ENCODE measurements at regions not wholly inside any gene's neighbourhood (a gene's known extent, or its start where the extent isn't known, plus 50 kb on each side); places are given as distances from the start of the nearest gene placed in this dataset.
A peak's percentile ranks its signal among the peaks of the same experiment; 100 is the strongest.

DNA sequence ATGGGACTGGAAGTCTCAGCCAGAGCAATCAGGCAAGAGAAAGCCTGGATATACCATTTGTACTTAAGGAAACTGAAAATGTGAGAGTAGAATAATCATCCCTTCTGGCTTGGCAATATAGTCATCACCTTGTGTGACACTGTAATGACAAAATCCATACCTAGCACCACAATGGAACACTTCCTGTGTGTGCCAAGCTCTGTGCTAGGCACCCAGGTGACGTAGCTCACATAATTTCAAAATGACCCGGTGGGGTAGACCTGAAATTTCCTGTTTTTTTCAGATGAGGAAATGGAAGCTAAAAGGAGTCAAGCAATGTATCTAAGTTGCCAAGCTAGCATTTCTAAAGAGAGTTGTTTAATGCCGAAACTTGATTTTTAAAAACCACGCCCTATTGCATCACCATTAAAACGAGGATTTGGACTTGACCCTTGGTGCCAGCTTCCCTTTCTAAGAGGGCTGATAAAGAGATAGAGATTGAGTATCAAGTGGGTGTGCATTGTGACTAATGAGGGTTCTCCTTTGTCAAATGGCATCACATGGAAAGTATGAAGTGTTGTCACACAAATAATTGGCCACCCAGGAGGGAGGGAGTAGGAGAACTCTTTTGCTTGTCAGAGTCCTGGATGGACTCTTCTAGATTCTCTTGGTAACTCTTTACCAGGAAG, 141.3 kb upstream of the PDZRN3 start:
- Histone ChIP-seq H3K9ac (ENCODE audit: low read depth in 1 of 3, low read length in 3 of 3) (no peak overlapping the region), H3K4me1 (ENCODE audit: control insufficient read depth in 3 of 3, insufficient read depth in 3 of 3, low read length in 3 of 3) (peaks cover 6 to 14% (median 7%) of the 10 kb centered on the region in 3 donors), H3K27me3 (ENCODE audit: control insufficient read depth in 3 of 3, insufficient read depth in 3 of 3, low read length in 3 of 3) (no peaks in the 10 kb centered on the region), H3K4me3 (ENCODE audit: low read length in 3 of 3) (no peak overlapping the region), H3K36me3 (ENCODE audit: control insufficient read depth in 3 of 3, insufficient read depth in 3 of 3, low read length in 3 of 3) (no peaks in the 10 kb centered on the region), H3K9me3 (ENCODE audit: control insufficient read depth in 3 of 3, low read length in 3 of 3) (no peaks in the 10 kb centered on the region), H3K27ac (ENCODE audit: low read depth, low read length) (peak overlapping the region; percentile 57)

DNA sequence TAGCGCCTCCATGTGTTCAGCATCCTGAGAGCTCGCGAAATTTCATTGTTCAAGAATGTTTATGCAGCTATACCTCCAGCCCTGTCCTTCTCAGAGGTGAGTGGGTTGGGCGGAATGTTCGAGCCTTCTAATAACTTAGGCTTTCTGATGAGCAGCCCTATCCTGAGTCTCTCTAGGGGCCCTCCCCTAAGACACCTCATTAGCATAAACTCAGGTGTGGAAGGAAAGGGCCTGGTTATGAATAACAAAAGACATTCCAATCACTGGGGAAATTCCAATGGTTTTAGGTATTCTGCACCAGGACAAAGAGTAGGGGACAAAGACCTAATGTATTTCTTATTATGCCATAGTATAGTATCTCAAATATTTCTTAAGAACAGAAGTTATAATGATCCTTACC, 138.1 kb upstream of the PDZRN3 start:
- no peaks in the 10 kb centered on the region for H3K27me3 ChIP-seq (ENCODE audit: control insufficient read depth in 3 of 3, insufficient read depth in 3 of 3, low read length in 3 of 3)
- H3K9me3 ChIP-seq (ENCODE audit: control insufficient read depth in 3 of 3, low read length in 3 of 3), result no peaks in the 10 kb centered on the region
- H3K27ac ChIP-seq (ENCODE audit: low read depth, low read length), result no peak overlapping the region
- H3K4me1 ChIP-seq (ENCODE audit: control insufficient read depth in 3 of 3, insufficient read depth in 3 of 3, low read length in 3 of 3), result peaks cover 6 to 14% (median 7%) of the 10 kb centered on the region in 3 donors
- H3K4me3 ChIP-seq (ENCODE audit: low read length in 3 of 3), result no peak overlapping the region
- no peaks in the 10 kb centered on the region for H3K36me3 ChIP-seq (ENCODE audit: control insufficient read depth in 3 of 3, insufficient read depth in 3 of 3, low read length in 3 of 3)
- no peak overlapping the region for H3K9ac ChIP-seq (ENCODE audit: low read depth in 1 of 3, low read length in 3 of 3)

DNA sequence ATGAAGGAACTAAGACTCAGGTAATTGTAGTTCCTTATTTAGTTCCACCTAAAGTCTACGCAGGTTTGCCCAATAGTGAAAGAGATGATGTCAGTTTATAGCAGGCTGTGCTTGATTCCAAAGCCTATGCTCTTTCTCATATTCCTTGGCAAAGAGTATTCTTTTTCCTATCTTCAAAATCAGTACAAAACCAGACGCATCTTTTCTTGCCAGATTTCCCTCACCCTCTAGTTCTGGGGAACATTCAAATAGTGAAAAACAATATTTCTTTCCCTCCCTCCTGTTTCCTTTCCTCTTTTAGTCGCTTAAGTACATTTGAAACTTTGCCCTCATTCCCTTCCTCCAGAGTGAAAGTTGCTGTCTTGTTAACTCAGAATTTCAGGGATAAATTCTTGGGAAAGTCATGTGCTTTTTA, 134.6 kb upstream of the PDZRN3 start:
- H3K4me3 ChIP-seq (ENCODE audit: low read length in 3 of 3), result no peak overlapping the region
- H3K27ac ChIP-seq (ENCODE audit: low read depth, low read length), result no peak overlapping the region
- H3K4me1 ChIP-seq (ENCODE audit: control insufficient read depth in 3 of 3, insufficient read depth in 3 of 3, low read length in 3 of 3), result no peaks in the 10 kb centered on the region
- H3K27me3 ChIP-seq (ENCODE audit: control insufficient read depth in 3 of 3, insufficient read depth in 3 of 3, low read length in 3 of 3), result no peaks in the 10 kb centered on the region
- no peak overlapping the region for H3K9ac ChIP-seq (ENCODE audit: low read depth in 1 of 3, low read length in 3 of 3)
- no peaks in the 10 kb centered on the region for H3K36me3 ChIP-seq (ENCODE audit: control insufficient read depth in 3 of 3, insufficient read depth in 3 of 3, low read length in 3 of 3)
- H3K9me3 ChIP-seq (ENCODE audit: control insufficient read depth in 3 of 3, low read length in 3 of 3), result no peaks in the 10 kb centered on the region

DNA sequence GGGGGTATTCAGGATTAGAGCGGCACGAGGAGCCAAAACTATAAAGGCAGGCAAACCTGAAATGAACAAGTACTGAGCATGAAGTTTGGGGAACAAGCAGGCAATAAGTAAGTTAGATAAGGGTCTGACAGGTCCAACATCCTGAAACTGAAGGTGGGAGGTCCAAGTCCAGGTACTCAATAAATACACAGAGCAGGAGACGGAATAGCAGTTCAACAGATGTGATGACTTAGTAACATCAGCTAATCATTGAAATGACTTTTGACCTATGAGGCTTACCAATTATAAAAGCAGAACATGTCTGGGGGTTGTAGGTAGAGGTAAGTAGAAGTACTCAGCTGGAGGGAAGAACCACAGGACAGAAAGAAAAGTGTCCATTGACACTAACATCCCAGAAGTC, 132.8 kb upstream of the PDZRN3 start:
- Histone ChIP-seq H3K4me3 (ENCODE audit: low read length in 3 of 3) (no peak overlapping the region), H3K4me1 (ENCODE audit: control insufficient read depth in 3 of 3, insufficient read depth in 3 of 3, low read length in 3 of 3) (no peaks in the 10 kb centered on the region), H3K9me3 (ENCODE audit: control insufficient read depth in 3 of 3, low read length in 3 of 3) (no peaks in the 10 kb centered on the region), H3K36me3 (ENCODE audit: control insufficient read depth in 3 of 3, insufficient read depth in 3 of 3, low read length in 3 of 3) (no peaks in the 10 kb centered on the region), H3K27me3 (ENCODE audit: control insufficient read depth in 3 of 3, insufficient read depth in 3 of 3, low read length in 3 of 3) (no peaks in the 10 kb centered on the region), H3K9ac (ENCODE audit: low read depth in 1 of 3, low read length in 3 of 3) (no peak overlapping the region), H3K27ac (ENCODE audit: low read depth, low read length) (no peak overlapping the region)

DNA sequence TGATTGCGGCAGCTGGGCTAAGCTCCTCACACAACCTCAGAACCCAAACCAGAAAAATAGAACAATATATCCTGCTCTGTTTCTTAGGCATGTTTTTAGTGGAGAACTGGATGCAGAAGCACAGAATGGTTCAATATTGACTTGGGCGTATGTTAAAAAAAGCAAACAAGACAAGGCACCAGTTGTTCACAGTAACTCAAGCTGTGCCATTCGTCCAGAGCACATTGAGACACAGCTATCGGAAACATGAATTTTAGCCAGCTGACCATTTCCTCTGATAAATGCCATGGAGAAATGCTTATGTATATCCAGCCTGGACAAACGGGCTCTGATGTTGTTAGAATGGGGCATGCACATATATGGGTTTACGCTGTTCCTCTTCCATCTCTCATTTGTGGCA, 129.2 kb upstream of the PDZRN3 start:
- Histone ChIP-seq H3K36me3 (ENCODE audit: control insufficient read depth in 3 of 3, insufficient read depth in 3 of 3, low read length in 3 of 3) (no peaks in the 10 kb centered on the region), H3K9me3 (ENCODE audit: control insufficient read depth in 3 of 3, low read length in 3 of 3) (no peaks in the 10 kb centered on the region), H3K4me1 (ENCODE audit: control insufficient read depth in 3 of 3, insufficient read depth in 3 of 3, low read length in 3 of 3) (no peaks in the 10 kb centered on the region), H3K4me3 (ENCODE audit: low read length in 3 of 3) (no peak overlapping the region), H3K27me3 (ENCODE audit: control insufficient read depth in 3 of 3, insufficient read depth in 3 of 3, low read length in 3 of 3) (no peaks in the 10 kb centered on the region), H3K9ac (ENCODE audit: low read depth in 1 of 3, low read length in 3 of 3) (no peak overlapping the region), H3K27ac (ENCODE audit: low read depth, low read length) (no peak overlapping the region)

DNA sequence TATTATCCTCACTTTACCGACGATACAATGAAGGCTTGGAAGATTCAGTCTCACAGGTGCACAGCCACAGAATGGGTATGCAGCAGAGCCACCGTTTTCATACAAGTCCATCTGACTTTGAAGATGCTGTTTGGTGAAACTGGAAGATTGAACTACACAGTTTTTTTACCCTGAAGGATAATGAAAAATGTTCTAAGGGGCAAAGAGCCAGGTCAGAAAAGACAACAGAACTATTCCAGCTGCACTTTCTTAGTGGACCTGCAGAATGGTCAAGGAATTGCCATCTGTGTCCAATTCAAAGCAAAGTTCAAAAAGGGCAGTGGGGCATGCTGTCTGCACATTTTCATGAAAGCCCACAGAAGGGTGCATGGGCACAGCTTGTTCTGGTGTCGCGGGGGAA, 127.6 kb upstream of the PDZRN3 start:
- H3K4me3 ChIP-seq (ENCODE audit: low read length in 3 of 3), result no peak overlapping the region
- no peaks in the 10 kb centered on the region for H3K36me3 ChIP-seq (ENCODE audit: control insufficient read depth in 3 of 3, insufficient read depth in 3 of 3, low read length in 3 of 3)
- H3K27me3 ChIP-seq (ENCODE audit: control insufficient read depth in 3 of 3, insufficient read depth in 3 of 3, low read length in 3 of 3), result no peaks in the 10 kb centered on the region
- H3K9ac ChIP-seq (ENCODE audit: low read depth in 1 of 3, low read length in 3 of 3), result no peak overlapping the region
- no peaks in the 10 kb centered on the region for H3K9me3 ChIP-seq (ENCODE audit: control insufficient read depth in 3 of 3, low read length in 3 of 3)
- H3K4me1 ChIP-seq (ENCODE audit: control insufficient read depth in 3 of 3, insufficient read depth in 3 of 3, low read length in 3 of 3), result no peaks in the 10 kb centered on the region
- H3K27ac ChIP-seq (ENCODE audit: low read depth, low read length), result no peak overlapping the region

DNA sequence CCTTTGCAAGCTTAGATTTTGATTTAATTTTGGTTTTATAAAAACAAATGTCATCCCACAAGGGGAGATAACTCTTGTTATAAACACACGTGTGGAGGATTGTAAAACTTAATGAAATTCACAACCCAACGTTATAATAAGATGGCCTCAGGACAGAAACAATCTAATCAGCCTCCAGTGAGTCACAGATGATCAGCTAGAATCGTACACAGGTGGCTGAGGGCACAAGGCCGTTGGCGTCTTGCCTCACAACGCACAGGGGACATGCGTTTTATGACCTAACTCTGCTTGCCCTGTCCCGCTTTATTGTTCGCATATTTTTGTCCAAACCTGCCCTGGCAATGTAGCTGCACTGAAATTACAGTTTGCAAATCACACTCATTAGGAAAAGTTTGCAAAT, 121.9 kb upstream of the PDZRN3 start:
- H3K9me3 ChIP-seq (ENCODE audit: control insufficient read depth in 3 of 3, low read length in 3 of 3), result no peaks in the 10 kb centered on the region
- H3K27me3 ChIP-seq (ENCODE audit: control insufficient read depth in 3 of 3, insufficient read depth in 3 of 3, low read length in 3 of 3), result no peaks in the 10 kb centered on the region
- no peak overlapping the region for H3K4me3 ChIP-seq (ENCODE audit: low read length in 3 of 3)
- no peak overlapping the region for H3K9ac ChIP-seq (ENCODE audit: low read depth in 1 of 3, low read length in 3 of 3)
- no peaks in the 10 kb centered on the region for H3K36me3 ChIP-seq (ENCODE audit: control insufficient read depth in 3 of 3, insufficient read depth in 3 of 3, low read length in 3 of 3)
- peaks cover 0 to 2% (median 0%) of the 10 kb centered on the region in 3 donors for H3K4me1 ChIP-seq (ENCODE audit: control insufficient read depth in 3 of 3, insufficient read depth in 3 of 3, low read length in 3 of 3)
- H3K27ac ChIP-seq (ENCODE audit: low read depth, low read length), result no peak overlapping the region

DNA sequence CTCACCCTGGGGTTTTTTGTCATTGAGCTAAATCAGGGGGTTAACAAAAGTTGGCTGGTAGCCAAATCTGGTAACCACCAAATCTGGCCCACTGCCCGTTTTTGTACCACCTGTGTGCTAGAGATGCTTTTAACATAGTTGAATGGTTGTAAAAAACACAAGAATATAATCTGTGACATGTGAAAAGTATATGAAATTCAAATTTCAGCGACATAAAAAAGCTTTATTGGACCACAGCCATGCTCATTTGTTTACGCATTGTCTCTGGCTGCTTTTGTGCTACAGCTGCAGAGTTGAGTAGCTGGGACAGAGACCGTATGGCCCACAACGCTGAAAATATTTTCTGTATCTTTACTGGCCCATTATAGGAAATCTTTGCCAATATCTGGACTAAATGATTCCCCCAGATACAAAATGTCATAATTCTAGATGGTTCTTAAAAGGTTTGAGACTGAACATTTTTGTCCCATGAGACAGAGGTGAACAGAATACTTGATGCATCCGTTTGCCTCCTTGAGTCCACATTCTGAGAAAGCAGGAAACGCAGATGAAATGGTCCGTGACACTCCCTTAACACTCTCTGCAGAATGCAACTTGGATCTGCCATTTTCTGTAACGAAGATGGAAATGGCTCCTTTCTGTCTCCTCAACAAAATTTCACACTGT, 120.9 kb upstream of the PDZRN3 start:
- no peak overlapping the region for H3K4me3 ChIP-seq (ENCODE audit: low read length in 3 of 3)
- no peaks in the 10 kb centered on the region for H3K9me3 ChIP-seq (ENCODE audit: control insufficient read depth in 3 of 3, low read length in 3 of 3)
- no peak overlapping the region for H3K27ac ChIP-seq (ENCODE audit: low read depth, low read length)
- H3K4me1 ChIP-seq (ENCODE audit: control insufficient read depth in 3 of 3, insufficient read depth in 3 of 3, low read length in 3 of 3), result peaks cover 0 to 2% (median 0%) of the 10 kb centered on the region in 3 donors
- H3K9ac ChIP-seq (ENCODE audit: low read depth in 1 of 3, low read length in 3 of 3), result no peak overlapping the region
- no peaks in the 10 kb centered on the region for H3K27me3 ChIP-seq (ENCODE audit: control insufficient read depth in 3 of 3, insufficient read depth in 3 of 3, low read length in 3 of 3)
- H3K36me3 ChIP-seq (ENCODE audit: control insufficient read depth in 3 of 3, insufficient read depth in 3 of 3, low read length in 3 of 3), result no peaks in the 10 kb centered on the region

DNA sequence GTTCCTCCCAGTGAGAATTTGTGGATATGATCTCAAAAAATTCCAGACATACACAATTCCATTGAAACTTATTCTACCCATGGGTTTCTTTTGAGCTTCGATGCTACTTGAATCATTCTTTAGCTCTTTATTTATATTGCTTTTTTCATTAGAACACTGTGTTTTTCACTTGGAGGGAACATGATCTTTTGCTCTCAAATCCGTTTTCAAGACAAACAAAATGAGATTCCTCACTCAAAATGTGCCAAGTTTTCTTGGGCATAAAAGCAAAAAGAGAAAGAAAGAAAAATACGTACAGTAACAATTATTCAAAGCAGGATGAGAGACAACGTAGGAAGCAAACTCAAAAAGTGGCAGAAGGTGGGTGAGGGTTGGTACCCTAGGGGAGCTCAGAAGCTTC, 118.8 kb upstream of the PDZRN3 start:
- H3K36me3 ChIP-seq (ENCODE audit: control insufficient read depth in 3 of 3, insufficient read depth in 3 of 3, low read length in 3 of 3), result no peaks in the 10 kb centered on the region
- no peak overlapping the region for H3K9ac ChIP-seq (ENCODE audit: low read depth in 1 of 3, low read length in 3 of 3)
- H3K9me3 ChIP-seq (ENCODE audit: control insufficient read depth in 3 of 3, low read length in 3 of 3), result no peaks in the 10 kb centered on the region
- H3K27ac ChIP-seq (ENCODE audit: low read depth, low read length), result no peak overlapping the region
- peaks cover 0 to 2% (median 0%) of the 10 kb centered on the region in 3 donors for H3K4me1 ChIP-seq (ENCODE audit: control insufficient read depth in 3 of 3, insufficient read depth in 3 of 3, low read length in 3 of 3)
- H3K27me3 ChIP-seq (ENCODE audit: control insufficient read depth in 3 of 3, insufficient read depth in 3 of 3, low read length in 3 of 3), result no peaks in the 10 kb centered on the region
- no peak overlapping the region for H3K4me3 ChIP-seq (ENCODE audit: low read length in 3 of 3)

DNA sequence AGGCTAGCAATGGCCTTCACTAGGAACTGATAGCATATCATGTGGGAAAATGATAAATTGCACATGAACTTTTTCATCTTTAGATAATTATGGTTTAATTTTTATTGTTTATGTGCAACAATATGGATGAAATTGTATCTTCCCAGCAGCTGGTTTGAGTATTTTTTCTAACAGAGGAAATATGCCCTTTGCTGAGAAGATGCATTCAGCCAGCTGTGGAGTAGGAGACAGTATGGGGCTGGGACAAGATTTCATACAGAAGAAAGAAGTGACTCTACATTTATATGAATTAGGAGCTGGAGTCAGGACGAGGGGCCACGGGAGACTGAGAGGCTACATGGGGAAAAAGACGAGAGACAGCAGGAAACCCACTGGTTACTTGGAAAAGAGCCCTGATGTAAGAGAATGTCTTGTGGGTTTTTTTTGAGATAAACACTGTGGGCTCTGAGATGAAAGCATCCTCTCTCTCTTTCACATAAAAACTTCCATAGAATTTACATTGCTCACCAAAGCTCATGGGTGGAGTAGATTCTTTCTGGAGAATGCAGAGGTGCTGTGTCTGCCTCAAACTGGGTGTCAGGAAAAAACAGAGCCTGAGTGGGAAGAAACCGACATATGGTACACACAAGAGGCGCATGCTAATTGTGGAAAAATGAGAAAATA, 115.2 kb upstream of the PDZRN3 start:
- no peaks in the 10 kb centered on the region for H3K4me1 ChIP-seq (ENCODE audit: control insufficient read depth in 3 of 3, insufficient read depth in 3 of 3, low read length in 3 of 3)
- no peaks in the 10 kb centered on the region for H3K36me3 ChIP-seq (ENCODE audit: control insufficient read depth in 3 of 3, insufficient read depth in 3 of 3, low read length in 3 of 3)

More for the DNA sequence above, 115.2 kb upstream of the PDZRN3 start:
- Histone ChIP-seq H3K9ac (ENCODE audit: low read depth in 1 of 3, low read length in 3 of 3) (no peak overlapping the region), H3K4me3 (ENCODE audit: low read length in 3 of 3) (no peak overlapping the region), H3K27me3 (ENCODE audit: control insufficient read depth in 3 of 3, insufficient read depth in 3 of 3, low read length in 3 of 3) (no peaks in the 10 kb centered on the region), H3K27ac (ENCODE audit: low read depth, low read length) (no peak overlapping the region), H3K9me3 (ENCODE audit: control insufficient read depth in 3 of 3, low read length in 3 of 3) (no peaks in the 10 kb centered on the region)

All from skeletal muscle tissue (tissue), 3 donors.